ENCODE measurements at regions not wholly inside any gene's neighbourhood (a gene's known extent, or its start where the extent isn't known, plus 50 kb on each side); places are given as distances from the start of the nearest gene placed in this dataset.

GRCh38 chr3:159910991-159911663, 77.5 kb upstream of the IL12A start:
- no peaks in the 10 kb centered on the region for H3K27me3 Mint-ChIP-seq (ENCODE audit: insufficient read depth, low read depth, poor library complexity)
- no peak overlapping the region for H3K27ac ChIP-seq (ENCODE audit: low read depth)
- no peak overlapping the region for H3K4me3 Mint-ChIP-seq
- no peaks in the 10 kb centered on the region for H3K36me3 ChIP-seq (ENCODE audit: insufficient read depth)
- ATAC-seq (no peak), DNase-seq (ENCODE audit: low spot score) (no peak)
- H3K4me1 ChIP-seq (ENCODE audit: insufficient read depth): no peaks in the 10 kb centered on the region
- no peaks in the 10 kb centered on the region for H3K9me2 ChIP-seq (ENCODE audit: insufficient read depth)
- H3K36me3 Mint-ChIP-seq (ENCODE audit: low read depth): no peaks in the 10 kb centered on the region
- no peak overlapping the region for H3K27ac Mint-ChIP-seq
- TF ChIP-seq REST (IDR thresholded peaks at IDR 0.05; ENCODE audit: unreplicated experiment) (no peak), EZH2phosphoT487 (IDR thresholded peaks at IDR 0.05; ENCODE audit: unreplicated experiment) (no peak), ZNF114 (CRISPR knock-in tag; IDR thresholded peaks at IDR 0.05) (no peak), ZNF462 (CRISPR knock-in tag; IDR thresholded peaks at IDR 0.05) (no peak), CTCF (conservative IDR thresholded peaks at IDR 0.05; ENCODE audit: low read depth in 2 of 2) (no peak), CREB1 (CRISPR knock-in tag; IDR thresholded peaks at IDR 0.05; ENCODE audit: low read depth) (no peak), STAT1 (IDR thresholded peaks at IDR 0.05; ENCODE audit: unreplicated experiment) (no peak), JUNB (IDR thresholded peaks at IDR 0.05; ENCODE audit: unreplicated experiment) (no peak), ETS1 (IDR thresholded peaks at IDR 0.05) (no peak), POLR2AphosphoS5 (IDR thresholded peaks at IDR 0.05; ENCODE audit: low read depth) (no peak), NANOG (IDR thresholded peaks at IDR 0.05; ENCODE audit: borderline replicate concordance) (no peak), ZNF331 (CRISPR knock-in tag; IDR thresholded peaks at IDR 0.05; ENCODE audit: low read depth) (no peak), EZH2 (IDR thresholded peaks at IDR 0.05; ENCODE audit: low read depth, unreplicated experiment) (no peak)
- H3K4me1 Mint-ChIP-seq: no peaks in the 10 kb centered on the region
- no peaks in the 10 kb centered on the region for H3K27me3 ChIP-seq (ENCODE audit: insufficient read depth)
- H4K20me1 ChIP-seq (replicated peaks; ENCODE audit: insufficient read depth): 0 out of 2 replicates have a peak, but pooled peaks cover 4% of the 10 kb centered on the region
- H3K9me3 Mint-ChIP-seq: no peaks in the 10 kb centered on the region
- no peaks in the 10 kb centered on the region for H3F3A ChIP-seq (replicated peaks; ENCODE audit: low read depth)
- no peaks in the 10 kb centered on the region for H3K79me2 ChIP-seq (replicated peaks; ENCODE audit: insufficient read depth)
- no peak overlapping the region for H3K4me3 ChIP-seq
- H3K4me2 ChIP-seq: no peak overlapping the region
- no peak overlapping the region for H2AFZ ChIP-seq
